CD4-positive, alpha-beta T cell treated with Interleukin-17A for 4 hours (primary cell): ENCODE measurements at regions not wholly inside any gene's neighbourhood (a gene's known extent, or its start where the extent isn't known, plus 50 kb on each side); places are given as distances from the start of the nearest gene placed in this dataset.

ENCODE experiments used
- DNase-seq: peaks from one replicate; pipeline ENCODE4 v3.0.0-alpha.2; 2020; ENCODE audit warnings: mixed read lengths

DNA sequence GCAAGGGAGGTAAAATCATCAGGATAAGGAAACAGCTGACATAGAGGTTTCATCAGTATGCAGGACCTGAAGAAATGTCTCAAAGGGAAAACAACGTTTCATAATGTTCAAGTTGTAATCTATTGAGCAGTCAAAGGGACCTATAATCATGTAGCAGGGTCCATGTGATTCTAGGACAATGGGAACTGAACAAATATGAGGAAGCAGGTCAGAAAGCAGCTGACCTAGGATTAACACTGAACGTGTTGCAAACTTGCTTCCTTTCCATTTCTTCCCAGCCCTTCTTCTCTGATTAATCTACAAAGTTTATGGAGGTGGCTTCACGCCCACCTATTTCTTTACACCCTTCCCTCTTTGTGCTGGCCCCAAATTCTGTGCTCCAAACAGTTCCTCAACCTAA lies 256.9 kb upstream of the AKR1E2 start:
- no peak for DNase-seq

DNA sequence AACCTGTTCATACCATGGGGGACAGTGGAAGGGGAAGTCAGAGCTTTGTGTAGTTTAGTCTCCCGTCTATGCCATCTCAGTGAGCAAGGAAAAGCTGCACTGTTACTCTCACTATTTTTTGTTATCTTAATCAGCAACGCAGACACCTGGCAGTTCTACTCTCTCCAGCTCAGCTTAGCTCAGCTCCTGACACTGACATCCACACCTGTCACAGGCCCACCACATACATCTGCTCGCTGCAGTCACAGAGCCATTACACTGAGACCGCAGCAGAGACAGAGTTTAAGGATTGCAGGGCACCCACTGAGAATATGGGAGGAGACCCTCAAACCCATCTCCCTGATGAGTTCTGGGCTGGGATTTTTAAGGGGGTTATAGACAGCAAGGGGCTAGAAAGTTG lies 257.3 kb upstream of the AKR1E2 start:
- no peak for DNase-seq

DNA sequence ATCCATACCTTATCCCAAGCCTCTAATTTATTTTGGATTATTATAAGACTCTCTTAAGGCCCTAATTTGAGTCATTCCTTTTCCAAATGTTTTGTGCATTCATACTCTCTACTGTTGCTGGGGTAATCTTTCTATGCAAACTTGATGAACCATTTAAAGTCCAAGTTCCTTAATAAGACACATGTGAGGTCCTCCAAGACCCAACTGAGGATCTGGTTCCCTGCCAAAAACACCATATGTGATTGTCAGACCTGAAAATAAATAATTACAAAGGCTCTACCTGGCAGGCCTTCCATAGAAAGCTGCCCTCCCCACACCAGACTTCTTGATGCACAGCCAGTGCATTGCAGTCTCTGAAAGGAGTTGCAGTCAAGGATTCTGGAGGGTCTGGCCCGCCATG lies 257.9 kb upstream of the AKR1E2 start:
- no peak for DNase-seq

DNA sequence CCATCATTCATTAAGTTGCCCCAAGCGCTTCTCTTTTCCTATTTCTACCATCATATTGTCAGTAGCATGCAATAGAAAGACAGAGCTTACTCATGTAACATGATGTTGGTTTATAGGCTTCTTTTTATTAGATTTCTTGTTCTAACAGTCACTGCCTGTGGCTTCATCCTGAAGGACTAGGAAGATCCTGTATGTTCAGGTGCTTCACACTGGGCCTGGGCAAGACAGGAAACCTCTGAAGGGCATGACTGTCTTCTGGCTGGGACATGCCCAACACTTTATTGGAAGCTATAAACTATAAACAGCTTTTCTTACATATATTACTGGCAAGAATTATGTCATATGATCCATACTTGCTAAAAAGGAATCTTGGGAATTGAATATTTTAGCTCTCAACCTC lies 258.4 kb upstream of the AKR1E2 start:
- no peak for DNase-seq

DNA sequence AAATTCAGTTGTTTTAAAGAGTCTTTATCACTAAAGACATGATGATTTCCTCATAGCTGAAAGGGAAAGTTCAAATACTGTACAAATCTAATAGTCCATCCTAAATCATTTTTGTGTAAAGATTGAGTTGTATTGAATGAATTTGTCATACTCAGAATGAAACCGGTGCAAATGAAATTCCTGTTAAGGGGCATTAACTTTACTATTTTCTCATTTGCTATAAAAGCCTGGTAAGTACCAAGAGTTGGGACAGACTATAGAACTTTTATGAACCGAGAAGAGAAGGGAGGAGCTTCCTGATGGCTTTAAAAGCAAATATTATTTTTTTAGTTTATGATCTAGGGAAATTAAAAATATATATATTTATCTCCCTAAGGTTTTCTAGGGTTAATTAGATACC lies 260.0 kb upstream of the AKR1E2 start:
- no peak for DNase-seq

DNA sequence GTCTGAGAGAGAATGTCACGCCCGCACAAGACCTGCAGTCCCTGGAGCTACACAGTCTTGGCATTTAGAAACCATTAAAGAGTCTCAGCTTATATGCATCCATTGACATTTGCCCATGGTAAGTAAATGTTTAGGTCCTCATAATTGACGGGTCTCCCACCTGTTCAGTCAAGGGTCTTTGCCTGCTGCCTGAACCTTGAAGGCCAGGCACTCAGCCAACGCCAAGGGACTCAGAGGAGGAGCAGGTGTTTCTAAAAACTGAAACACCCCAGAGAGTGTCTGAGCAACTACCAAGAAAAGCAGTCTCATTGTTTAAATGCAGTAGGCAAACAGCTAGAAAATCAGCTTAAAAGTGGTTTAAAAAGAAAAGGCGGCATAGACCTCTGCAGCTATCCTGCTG lies 264.7 kb upstream of the AKR1E2 start:
- DNase-seq = no peak

DNA sequence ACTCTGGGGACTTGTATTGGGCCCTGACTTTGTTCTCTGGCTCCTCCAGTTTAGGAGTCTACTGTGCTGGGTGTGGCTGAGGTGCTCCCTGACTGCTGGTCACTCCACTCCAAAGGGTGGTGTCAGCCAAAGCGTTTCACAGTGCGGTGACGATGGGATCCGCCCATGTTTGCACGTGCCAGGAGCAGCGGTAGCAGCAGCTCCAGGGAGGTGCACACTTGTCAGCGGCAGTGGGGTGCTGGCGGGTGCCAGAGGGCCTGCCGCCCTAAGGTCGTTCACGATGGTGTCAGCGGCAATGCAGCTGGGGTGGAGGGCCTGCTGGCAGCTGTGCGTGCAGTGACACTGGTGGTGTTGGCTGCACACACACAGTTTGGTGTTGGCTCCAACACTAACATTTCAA lies 268.5 kb upstream of the AKR1E2 start:
- no peak for DNase-seq

DNA sequence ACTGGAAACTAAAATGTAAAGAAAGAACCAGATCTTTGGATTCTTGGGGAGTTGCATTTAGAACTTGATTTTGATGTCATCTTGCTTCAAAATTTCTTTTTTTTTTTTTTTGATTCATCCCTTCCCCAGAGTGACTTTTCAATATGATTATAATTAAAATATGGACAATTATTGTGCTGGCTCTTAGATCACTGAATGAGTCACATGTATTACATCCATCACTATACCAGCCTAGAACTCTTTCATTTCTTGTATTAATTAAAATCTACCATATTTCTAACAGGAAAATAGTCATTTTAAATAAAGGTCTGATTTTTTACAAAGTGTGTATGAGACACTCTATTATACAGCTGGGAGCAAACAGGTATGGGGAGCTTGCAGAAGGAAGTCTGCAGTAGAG lies 269.5 kb upstream of the AKR1E2 start:
- no peak for DNase-seq

DNA sequence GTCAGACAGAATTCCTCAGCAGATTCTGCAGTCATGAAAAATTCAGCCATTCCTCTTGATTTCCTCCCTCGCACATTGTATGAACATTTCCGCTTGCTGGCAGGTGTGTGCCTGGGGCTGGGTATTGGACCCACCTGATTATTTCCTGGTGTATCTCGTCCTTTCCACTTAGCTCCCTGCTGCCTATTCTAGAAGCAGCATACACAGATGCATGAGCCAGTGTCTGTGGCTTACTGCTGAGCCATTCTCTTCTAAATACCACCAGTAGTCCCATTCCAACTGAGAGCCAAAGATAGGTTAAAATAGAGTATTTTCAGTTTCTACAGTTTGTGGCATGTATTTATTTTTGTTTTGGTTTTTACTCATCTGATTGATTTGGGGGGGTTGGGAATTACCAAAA lies 270.1 kb upstream of the AKR1E2 start:
- DNase-seq = no peak

DNA sequence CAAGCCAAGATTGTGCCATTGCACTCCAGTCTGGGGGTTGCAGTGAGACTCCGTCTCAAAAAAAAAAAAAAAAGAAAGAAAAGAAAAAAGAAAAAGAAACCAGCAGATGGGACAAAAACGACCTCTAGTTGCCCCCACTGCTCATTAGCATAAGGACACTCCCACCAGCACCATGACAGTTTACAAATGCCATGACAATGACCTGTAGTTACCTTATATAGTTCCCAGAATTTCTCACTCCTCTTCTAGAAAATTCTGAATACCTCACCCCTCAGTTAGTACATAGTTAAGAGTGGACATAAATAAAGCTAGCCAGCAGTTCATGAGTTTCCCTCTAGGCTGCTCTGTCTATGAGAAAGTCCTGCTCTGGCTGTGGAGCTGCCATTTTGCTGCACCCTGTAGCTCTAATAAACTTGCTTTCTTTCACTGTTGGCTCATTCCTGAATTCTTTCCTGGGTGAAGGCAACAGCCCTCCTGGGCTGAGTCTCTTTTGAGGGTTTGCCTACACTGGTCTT lies 276.8 kb upstream of the AKR1E2 start:
- DNase-seq = no peak

DNA sequence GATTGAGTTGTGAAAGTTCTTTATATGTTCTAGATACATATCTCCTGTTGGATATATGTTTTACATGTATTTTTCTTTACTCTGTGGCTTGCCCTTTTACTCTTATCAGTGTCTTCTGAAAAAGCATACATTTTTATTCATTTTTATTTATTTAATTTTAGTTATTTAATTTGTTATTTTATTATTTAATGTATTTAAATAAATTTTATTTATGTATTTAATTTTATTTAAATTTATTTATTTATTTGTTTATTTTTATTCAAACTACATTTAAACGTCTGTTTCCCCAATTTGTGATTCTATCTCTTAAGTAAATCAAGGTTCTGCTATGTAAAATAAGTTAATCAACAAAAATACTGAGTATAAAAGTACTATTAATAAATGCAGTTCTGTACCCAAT lies 279.1 kb upstream of the AKR1E2 start:
- DNase-seq = no peak

DNA sequence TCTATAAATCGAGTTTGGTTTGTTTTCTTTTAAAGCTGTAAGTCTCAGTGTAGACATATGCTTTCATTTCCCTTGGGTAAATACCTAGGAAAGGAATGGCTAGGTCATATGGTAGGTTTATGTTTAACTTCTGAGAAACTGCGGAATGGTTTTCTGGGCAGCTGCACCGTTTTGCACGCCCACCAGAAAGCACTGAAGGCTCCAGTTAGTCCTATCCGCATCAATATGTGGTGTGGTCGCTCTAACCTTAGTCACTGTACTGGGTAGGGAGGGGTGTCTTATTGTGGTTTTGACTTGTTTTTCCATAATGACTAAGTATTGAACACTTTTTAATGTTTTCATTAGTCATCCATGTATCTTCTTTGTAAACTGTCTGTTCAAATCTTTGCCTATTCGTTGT lies 279.5 kb upstream of the AKR1E2 start:
- DNase-seq = no peak

DNA sequence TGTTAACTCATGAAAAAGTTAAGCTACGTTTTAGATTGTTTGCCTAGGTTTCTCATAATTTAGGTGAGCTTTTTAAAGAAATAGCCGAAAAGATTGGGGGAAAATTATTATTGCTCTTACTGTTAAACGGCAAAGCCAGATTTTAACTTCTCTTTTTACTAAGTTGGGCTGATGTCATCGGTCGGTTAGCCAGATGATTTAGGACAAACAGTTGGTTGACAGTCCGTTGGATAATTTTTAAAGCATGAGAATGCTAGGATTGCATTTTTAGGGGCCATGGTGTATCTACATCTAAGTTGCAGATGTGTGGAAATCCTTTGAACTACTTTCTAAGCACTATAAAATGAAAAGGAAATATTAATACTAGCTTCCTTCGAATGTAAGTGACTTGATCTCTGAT lies 280.9 kb upstream of the AKR1E2 start:
- DNase-seq = no peak

DNA sequence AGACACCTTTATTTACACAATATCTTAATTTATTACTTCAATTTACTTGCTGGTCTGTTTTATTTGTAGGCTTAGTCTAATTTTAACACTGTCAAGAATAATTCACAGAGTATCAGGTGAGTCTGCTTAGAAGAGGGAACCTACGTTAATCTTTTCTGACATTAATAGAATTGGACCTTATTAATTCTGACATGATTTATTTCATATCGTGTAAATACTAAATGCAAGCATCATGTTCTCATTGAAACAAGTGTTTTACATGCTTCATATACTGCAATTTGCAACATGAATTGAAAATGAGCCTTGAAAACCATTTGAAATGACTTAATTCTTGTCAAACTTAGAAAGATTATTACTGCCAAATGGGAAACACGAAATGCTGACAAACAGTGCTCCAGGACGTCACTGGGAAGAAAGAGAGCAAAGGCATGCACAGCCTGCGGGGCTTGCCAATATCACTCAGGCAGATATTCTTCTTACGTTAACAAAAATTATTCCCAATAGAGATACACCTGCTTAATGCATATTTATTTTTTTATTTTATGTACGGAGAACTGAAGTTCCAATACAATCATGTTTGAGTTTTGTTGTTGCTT lies 282.0 kb upstream of the AKR1E2 start:
- no peak for DNase-seq

DNA sequence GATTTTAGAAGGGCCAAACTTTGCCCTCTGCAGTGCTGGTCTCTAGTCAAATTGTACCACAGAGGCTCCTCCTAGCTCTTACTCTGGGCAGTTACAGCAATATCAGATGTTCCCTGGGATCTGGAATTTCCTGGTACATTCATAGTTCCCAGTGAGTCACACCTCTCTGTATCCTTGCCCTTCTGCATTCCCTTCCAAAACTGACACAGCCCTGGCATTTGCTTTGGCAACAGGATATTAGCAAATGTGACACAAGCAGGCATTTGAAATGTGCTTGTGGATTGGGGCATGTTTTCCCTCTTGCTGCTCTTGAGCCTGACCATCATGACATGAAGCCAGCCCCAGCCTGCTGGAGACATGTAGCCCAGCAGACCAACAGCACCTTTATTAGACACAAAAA lies 284.7 kb upstream of the AKR1E2 start:
- no peak for DNase-seq

DNA sequence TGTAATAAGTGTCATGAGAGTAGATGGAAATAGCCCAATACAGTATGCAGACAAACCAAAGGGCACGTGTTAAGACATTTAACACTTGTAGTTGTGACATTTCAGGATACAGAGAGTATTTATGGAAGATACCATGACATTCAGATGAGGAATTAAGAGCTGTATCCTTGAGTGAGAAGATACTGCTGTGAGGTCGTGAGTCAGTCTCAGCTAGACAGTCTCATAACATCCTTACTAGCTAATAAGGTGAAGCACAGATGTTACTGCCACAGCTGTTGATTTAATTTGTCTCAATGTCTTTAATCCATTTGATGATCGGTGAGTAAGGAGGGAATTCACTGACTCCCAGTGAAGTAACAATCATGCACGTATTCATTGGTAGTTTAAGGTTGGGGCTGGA lies 288.0 kb upstream of the AKR1E2 start:
- no peak for DNase-seq

DNA sequence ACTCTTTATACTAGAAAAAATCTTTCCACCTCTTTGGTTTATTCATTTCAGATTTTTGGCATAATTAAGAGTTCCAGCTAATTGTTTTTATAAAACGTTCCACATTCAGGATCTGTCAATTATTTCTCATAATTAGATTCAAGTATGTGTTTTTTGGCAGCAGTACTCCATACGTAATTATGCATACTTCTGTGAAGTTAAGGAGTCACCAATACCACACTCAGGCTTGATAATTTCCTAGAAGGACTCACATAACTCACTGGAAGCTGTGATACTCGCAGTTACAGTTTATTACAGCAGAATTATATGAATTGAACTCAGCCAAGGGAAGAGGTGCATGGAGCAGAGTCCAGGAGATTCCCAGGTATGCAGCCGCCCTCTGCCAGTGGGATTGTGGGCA lies 290.5 kb upstream of the AKR1E2 start:
- no peak for DNase-seq

DNA sequence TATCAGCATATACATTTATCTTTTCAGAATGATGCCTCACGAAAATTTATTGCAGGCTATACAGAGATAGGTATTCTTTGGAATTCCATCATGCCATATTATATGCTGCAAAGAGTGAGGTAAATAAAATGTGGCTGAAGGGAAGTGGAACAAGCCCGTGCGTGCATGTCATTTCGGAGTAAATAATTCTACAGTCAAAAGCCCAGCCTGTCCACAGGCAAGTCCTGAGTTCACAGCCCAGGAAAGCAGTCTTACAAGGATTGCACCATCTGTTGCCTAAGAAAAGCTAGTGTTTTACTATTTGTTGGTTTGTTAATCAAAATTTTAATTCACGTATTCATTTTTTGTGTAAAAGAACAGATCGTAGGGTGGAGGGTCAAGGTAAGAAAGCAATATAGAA lies 292.4 kb upstream of the AKR1E2 start:
- DNase-seq = no peak

DNA sequence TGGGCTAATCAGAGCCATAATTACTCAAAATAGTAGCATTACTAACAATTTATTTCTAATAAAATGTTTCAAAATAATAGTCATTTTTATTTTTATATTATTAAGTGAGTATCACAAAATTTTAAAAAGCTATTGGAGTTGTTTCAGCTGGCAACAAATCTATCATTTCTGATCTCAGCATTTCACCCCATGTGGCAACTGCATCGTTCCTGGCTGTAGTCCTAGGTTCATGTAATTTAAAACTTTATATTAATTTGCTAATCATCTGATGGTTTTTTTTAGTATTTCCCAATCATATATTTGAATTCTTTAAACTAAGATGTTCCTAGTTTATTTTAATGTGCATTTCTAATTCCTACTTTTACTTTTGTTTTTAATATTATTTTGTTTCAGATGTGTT lies 293.0 kb upstream of the AKR1E2 start:
- DNase-seq = no peak

DNA sequence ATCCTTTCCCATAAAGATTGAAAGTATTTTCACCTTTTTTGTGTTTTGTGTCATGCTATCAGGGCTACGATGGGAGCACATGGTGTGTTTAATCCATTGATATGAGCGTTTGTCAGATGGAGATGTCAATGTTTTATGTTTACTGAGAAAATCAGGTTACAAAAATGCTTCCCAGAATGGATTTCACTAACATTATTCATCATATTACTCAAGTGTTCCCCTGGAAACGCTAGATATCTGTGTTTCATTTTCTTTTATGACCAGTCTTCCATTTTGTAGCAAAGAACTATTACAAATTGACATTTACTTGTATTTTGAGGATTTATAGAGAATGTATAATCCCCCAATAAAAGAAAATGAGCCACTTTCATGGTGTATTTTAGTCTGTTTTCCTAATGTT lies 293.5 kb upstream of the AKR1E2 start:
- DNase-seq = no peak

DNA sequence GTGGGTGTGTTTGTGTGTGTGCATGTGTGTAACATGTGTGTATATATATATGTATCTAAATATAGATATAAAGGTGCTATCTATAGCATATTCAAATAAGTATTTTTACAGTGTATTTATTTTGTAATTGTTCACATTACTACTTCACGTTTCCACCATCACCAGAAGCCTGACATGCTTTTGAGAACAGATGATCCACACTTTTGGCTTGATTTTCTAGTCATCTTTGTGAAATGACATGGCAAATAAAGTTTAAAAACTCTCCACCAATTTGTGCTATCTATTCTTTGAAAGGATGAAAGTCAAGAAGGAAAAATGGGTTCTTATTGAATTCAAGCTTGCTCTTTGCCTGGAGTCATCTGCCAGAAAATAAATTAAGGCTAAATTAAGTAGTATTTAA lies 294.0 kb upstream of the AKR1E2 start:
- no peak for DNase-seq

DNA sequence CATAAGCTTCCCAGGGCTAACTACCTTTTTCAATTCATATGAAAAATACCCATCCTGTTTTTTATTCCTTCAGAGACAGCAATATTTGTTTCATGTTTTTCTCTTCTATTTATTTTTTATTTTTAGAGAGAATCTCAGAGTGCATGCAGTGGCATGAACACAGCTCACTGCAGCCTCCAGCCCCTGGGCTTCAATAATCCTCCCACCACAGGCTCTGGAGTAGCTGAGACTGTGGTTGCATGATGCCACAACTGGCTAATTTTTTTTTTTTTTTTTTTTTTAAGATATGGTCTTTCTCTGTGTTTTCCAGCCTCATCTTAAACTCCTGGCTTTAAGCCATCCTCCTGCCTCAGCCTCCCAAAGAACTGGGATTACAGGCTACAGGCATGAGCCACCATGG lies 296.7 kb upstream of the AKR1E2 start:
- DNase-seq = no peak

DNA sequence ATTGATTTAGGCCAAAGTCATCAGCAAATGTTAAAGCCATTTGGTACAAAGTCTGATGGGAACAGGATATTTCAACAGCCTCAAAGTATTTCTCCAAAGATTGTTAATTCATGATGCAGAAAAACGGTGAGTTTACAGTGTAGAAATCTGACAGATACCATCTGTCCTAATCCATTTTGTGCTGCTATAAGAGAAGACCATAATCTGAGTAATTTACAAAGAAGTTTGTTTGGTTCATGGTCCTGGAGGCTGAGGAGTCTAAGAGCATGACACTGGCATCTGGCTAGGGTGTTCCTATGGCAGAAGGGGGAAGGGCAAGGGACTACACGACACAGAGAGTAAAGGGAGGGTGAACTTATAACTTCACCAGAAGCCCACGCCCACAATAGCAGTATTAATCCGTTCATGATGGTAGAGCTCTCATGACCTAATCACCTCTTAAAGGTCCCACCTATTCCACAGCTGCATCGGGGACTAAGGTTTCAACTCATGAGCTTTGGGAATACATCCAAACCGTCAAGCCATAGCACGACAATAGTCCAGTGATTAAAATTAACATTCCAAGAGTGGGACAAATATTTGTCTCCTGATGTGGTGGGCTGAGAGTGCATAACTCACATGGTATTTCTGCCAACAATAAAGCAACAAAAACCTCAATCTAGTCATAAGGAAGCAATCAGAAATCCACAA lies 298.6 kb upstream of the AKR1E2 start:
- no peak for DNase-seq

DNA sequence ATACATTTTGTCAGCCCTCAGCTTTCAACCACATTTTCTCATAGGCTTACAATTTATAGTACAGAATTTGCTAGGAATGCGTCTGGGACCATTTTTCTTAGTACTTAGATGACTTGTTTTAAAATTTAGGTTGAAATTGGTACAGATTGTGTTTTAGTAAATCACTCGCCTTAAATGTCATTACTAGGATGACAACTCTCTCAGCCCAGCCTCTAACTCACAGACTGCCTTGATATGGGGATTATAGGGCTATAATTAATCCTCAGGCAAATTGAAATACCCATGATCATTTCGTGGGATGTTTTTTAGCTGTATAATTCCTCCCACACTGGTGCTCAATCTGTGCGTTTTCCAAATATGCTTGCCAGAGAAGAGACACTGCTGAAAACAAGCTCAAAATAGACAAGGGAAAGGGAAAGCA lies 299.7 kb upstream of the AKR1E2 start:
- DNase-seq = no peak

DNA sequence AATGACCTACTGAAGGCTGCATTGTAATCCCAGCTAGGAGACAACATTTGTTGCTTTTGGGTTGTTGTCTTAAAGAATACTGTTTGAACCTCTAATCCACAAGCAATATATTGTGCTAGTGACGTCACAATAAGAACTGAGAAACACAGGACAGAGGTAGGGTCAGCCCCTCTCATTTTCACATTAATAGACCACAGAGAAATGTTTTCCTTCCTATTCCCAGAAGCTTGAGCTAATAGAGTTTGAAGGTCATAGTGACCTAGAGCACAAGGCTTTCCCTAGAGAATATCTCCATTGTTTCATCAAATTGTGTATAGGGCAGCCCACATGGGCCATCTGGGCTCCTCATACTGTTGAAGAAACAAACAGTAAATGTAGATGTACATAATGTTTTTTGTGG lies 300.9 kb upstream of the AKR1E2 start:
- no peak for DNase-seq
